GM10248 (cell line): ENCODE measurements at regions not wholly inside any gene's neighbourhood (a gene's known extent, or its start where the extent isn't known, plus 50 kb on each side); places are given as distances from the start of the nearest gene placed in this dataset.

Experiments
- CTCF ChIA-PET: fragments of 300-600 bp; sonication (Branson Sonifier 250); formaldehyde crosslinking; extraction: SDS; loops from one replicate; lab custom pipeline; 2021; ENCODE audit warnings: antibody characterized with exemption; lab: Yijun Ruan, JAX
- POLR2A ChIA-PET: fragments of 350-650 bp; sonication (Branson Sonifier 250); formaldehyde crosslinking; extraction: SDS; loops from one replicate; lab custom pipeline; 2020; ENCODE audit warnings: antibody characterized with exemption; lab: Yijun Ruan, JAX
- DNase-seq: peaks from one replicate; pipeline ENCODE4 v3.0.0; 2012; ENCODE audit errors: extremely low spot score
- TF ChIP-seq, protein P1 (sequence below): IDR thresholded peaks from 2 replicates; pipeline ENCODE4 v1.5.1; 2012; ENCODE audit warnings: mild to moderate bottlenecking, low read depth; ENCODE audit errors: extremely low read depth, missing control alignments, control extremely low read depth

DNA sequence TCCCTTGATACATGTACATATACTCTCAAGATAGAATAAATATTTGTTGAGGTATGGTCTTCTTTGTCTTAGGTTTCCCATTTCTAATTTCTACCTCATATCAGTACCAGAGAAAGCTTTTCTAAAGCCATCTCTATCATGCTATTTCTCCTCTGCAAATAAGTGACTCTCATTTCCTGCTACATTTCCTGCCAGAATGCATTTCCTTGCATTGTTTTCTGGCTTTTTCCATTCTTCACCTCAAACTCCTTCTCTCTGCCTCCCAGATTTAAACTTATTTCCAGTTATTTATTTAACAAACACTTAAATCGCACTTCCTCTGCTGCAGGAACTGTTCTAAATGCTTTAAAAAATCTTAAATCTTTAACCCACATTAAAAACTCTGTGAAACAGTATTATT lies 74.4 kb upstream of the STMND1 start:
- TF ChIP-seq, protein P1, sequence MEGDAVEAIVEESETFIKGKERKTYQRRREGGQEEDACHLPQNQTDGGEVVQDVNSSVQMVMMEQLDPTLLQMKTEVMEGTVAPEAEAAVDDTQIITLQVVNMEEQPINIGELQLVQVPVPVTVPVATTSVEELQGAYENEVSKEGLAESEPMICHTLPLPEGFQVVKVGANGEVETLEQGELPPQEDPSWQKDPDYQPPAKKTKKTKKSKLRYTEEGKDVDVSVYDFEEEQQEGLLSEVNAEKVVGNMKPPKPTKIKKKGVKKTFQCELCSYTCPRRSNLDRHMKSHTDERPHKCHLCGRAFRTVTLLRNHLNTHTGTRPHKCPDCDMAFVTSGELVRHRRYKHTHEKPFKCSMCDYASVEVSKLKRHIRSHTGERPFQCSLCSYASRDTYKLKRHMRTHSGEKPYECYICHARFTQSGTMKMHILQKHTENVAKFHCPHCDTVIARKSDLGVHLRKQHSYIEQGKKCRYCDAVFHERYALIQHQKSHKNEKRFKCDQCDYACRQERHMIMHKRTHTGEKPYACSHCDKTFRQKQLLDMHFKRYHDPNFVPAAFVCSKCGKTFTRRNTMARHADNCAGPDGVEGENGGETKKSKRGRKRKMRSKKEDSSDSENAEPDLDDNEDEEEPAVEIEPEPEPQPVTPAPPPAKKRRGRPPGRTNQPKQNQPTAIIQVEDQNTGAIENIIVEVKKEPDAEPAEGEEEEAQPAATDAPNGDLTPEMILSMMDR = no peak
- no peak for DNase-seq
- CTCF ChIA-PET = interaction anchor here (1.1 kb wide), 1 partner anchor 10 kb away, joined by 5 read pairs; no protein-coding TSS in a partner anchor
- POLR2A ChIA-PET = no interaction called here

DNA sequence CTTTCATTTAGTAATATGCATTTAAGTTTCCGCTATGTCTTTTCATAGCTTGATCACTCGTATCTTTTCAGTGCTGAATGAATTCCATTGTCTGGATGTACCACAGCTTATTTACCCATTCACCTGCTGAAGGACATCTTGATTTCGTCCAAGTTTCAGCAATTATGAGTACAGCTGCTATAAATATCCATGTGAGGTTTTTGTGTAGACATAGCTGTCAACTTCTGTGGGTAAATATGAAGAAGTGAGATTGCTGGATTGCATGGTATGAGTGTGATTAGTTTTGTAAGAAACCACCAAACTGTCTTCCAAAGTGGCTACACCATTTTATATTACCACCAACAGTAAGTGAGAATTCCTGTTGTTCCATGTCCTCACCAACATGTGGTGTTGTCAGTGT lies 79.2 kb upstream of the STMND1 start:
- CTCF ChIA-PET = no interaction called here
- no peak for DNase-seq
- TF ChIP-seq, protein P1 = no peak
- POLR2A ChIA-PET = no interaction called here

DNA sequence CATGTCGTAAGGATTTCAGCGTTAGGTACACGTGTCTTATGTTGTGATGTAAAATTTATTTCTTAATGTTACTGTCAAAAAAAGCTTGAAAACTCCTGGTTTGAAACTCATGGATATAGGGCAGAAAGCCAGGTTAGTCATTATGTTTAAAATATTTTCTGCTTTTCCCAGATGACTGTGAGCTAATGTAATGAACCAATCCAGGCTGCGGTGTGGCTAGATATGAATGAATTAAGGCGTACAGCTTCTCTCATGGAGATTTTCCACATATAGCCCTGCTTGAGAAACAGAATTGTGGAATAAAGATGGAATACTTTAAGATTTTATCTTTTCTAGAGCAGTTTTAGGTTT lies 80.3 kb upstream of the STMND1 start:
- TF ChIP-seq, protein P1 = no peak
- POLR2A ChIA-PET = no interaction called here
- CTCF ChIA-PET = interaction anchor here (0.8 kb wide), 1 partner anchor 25 kb away, joined by 3 read pairs; no protein-coding TSS in a partner anchor
- no peak for DNase-seq

DNA sequence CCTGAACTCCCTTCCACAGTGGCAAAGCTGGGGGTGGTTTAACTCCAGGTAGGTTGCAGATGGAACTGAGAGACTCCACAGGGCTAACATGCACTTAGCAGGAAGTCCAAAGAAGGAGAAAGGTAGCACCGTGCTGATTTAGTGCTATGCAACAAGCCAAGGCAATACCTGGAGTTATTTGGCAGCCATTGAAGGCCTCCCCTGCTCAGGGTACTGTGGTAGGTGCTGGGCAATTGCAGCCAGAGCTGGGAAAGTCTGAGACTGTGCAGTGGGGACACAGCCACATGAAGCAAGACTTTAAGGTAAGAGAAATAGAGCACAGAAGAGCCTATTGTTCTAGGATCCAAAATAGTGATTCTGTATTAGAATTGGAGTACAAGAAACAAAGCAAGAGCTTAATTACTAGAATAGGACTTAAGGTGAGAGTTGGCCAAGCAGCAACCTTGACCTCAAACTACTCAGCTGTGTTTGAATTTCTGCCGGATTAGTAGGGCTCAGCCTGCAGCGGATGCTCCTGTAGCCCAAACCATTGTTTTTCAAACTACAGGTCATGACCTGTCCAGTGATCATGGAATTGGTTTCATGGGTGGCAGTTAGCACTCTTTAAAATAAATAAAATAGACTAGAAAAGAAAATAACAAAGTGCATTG lies 80.8 kb upstream of the STMND1 start:
- no peak for DNase-seq
- POLR2A ChIA-PET = no interaction called here
- CTCF ChIA-PET = interaction anchor here (0.8 kb wide), 1 partner anchor 24 kb away, joined by 3 read pairs; no protein-coding TSS in a partner anchor
- TF ChIP-seq, protein P1 = no peak

DNA sequence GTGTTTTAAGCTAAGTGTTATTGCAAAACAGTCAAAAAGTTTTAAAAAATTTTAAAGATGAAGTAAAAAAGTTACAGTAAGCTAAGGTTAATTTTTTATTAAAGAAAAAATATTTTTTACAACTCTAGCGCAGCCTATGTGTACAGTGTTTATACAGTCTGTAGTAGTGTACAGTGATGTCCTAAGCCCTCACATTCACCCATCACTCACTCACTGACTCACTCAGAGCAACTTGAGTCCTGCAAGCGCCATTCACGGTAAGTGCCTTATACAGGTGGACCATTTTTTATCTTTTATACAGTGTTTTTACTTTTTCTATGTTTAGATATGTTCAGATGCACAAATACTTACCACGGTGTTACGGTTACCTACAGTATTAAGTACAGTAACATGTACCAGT lies 83.4 kb upstream of the STMND1 start:
- DNase-seq = no peak
- ChIA-PET CTCF (no interaction called here), POLR2A (no interaction called here)
- TF ChIP-seq, protein P1 = no peak

DNA sequence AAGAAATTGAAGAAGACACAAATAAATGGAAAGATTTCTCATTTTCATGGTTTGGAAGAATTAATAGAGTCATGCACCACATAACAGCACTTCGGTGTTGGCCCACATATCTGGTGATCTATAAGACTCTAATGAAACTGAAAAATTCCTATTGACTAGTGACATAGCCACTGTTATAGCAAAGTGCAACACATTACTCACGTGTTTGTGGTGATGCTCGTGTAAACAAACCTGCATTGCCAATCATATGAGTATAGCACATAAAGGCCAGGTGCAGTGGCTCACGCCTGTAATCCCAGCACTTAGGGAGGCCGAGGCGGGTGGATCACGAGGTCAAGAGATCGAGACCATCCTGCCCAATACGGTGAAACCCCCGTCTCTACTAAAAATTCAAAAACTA lies 84.4 kb upstream of the STMND1 start:
- DNase-seq = no peak
- CTCF ChIA-PET = no interaction called here

More for the DNA sequence above, 84.4 kb upstream of the STMND1 start:
- POLR2A ChIA-PET = no interaction called here
- TF ChIP-seq, protein P1 = no peak
